Vagina (tissue), 2 donors: ENCODE measurements at regions not wholly inside any gene's neighbourhood (a gene's known extent, or its start where the extent isn't known, plus 50 kb on each side); places are given as distances from the start of the nearest gene placed in this dataset.

Experiments
- POLR2AphosphoS5 ChIP-seq, 2 donors: sonication (generic); formaldehyde crosslinking; IDR thresholded peaks; one replicate each; pipeline ENCODE4 v1.9.0; 2017; ENCODE audit warnings: antibody characterized with exemption in 2 of 2, mild to moderate bottlenecking in 2 of 2, low read depth in 1 of 2; ENCODE audit not compliant: insufficient read depth in 1 of 2
- TF ChIP-seq, protein P1 (sequence below), 3 experiments: fragments of 450-650 bp in 2 of 3; fragments of 200-600 bp in 1 of 3; sonication (generic) in 1 of 3; IDR thresholded peaks; one replicate each; pipeline ENCODE4 v1.5.1; 2017 to 2019; ENCODE audit warnings: antibody characterized with exemption in 3 of 3, mild to moderate bottlenecking in 2 of 3, moderate library complexity in 2 of 3

DNA sequence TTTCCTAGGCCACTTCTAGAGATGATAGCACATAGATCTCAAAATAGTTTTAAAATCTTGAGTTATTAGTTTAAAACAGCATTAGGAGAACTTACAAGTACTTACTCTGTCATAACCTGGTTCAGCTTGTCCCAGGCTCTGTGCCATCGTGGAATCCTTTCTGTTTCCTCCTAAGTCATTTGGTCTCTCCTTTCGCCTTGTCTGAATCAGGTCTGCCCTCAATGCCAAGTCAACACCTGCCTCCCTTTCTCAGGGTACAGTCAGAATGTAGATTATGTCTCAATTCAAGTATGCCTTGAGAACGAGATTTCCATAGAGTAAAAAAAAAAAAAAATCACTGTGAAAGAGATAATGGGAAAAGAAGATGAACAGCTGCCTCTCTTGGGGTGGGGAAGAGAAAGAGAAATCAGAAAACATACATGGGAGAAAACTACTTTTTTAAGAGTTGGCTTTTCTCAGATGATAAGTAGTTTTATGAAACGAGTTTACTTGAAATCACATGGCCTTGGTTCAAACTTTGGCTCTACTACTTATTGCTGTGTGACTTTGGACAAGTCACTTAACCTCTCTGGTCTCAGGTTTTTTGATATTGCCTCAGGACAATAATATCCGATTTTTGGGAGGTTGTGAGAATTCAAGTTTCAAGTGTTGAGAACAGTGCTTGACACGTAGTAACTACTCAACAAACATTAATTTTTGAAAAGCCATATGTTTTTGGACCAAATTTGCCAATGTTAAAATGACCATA, 219.8 kb downstream of the SQOR start:
- no peak for TF ChIP-seq POLR2AphosphoS5 (IDR thresholded peaks at IDR 0.05; ENCODE audit: insufficient read depth in 1 of 2, low read depth in 1 of 2)
- TF ChIP-seq, protein P1, sequence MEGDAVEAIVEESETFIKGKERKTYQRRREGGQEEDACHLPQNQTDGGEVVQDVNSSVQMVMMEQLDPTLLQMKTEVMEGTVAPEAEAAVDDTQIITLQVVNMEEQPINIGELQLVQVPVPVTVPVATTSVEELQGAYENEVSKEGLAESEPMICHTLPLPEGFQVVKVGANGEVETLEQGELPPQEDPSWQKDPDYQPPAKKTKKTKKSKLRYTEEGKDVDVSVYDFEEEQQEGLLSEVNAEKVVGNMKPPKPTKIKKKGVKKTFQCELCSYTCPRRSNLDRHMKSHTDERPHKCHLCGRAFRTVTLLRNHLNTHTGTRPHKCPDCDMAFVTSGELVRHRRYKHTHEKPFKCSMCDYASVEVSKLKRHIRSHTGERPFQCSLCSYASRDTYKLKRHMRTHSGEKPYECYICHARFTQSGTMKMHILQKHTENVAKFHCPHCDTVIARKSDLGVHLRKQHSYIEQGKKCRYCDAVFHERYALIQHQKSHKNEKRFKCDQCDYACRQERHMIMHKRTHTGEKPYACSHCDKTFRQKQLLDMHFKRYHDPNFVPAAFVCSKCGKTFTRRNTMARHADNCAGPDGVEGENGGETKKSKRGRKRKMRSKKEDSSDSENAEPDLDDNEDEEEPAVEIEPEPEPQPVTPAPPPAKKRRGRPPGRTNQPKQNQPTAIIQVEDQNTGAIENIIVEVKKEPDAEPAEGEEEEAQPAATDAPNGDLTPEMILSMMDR (IDR thresholded peaks at IDR 0.05), result no peak
